GM18507 (cell line): ENCODE measurements at regions not wholly inside any gene's neighbourhood (a gene's known extent, or its start where the extent isn't known, plus 50 kb on each side); places are given as distances from the start of the nearest gene placed in this dataset.
"Not testable (repeated sequence)": the region's sequence is repeated elsewhere in the genome, so short reads cannot be mapped to it uniquely, and the experiment has no call there.

ENCODE experiments used
- DNase-seq: peaks from one replicate; pipeline ENCODE4 v3.0.0; 2011; ENCODE audit warnings: low read depth; ENCODE audit not compliant: insufficient read length; ENCODE audit errors: extremely low spot score
- FAIRE-seq: peaks from 2 replicates; lab custom pipeline; 2011; peaks lifted over from hg19 to GRCh38; lab: Jason Lieb, UNC

DNA sequence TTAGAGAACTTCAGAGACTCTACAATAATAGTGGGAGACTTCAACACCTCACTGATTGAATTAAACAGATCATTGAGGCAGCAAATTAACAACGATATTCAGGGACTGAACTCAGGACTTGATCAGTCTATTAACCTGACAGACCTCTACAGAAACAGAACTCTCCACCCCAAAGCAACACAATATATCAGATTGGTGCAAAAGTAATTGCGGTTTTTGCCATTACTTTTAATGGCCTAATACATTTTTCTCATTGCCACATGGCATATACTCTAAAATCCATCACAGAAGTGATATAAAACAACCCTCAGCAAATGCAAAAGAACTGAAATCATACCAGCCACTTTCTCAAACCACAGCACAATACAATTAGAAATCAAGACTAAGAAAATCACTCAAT, 298.1 kb upstream of the SGO1 start:
- FAIRE-seq = no peak
- DNase-seq = no peak

DNA sequence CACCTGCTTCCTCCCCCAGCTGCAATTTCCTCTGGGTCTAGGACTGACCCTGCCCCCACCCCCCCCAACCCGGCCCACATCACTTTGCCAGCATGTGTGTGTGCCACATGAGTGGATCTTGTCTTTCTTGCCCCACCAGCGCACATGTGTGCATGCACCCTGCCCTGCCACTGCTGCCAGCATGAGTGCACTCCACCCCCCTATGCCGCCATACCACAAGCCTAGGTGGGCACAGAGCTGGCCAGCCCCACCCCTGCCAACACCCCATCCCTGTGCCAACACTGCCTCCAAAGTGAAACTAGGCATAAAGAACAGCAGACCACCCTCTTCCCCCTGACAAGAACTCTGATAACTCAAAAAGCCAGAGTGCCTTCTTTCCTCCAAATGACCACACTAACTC, 296.3 kb upstream of the SGO1 start:
- FAIRE-seq (no peak), DNase-seq (no peak)

DNA sequence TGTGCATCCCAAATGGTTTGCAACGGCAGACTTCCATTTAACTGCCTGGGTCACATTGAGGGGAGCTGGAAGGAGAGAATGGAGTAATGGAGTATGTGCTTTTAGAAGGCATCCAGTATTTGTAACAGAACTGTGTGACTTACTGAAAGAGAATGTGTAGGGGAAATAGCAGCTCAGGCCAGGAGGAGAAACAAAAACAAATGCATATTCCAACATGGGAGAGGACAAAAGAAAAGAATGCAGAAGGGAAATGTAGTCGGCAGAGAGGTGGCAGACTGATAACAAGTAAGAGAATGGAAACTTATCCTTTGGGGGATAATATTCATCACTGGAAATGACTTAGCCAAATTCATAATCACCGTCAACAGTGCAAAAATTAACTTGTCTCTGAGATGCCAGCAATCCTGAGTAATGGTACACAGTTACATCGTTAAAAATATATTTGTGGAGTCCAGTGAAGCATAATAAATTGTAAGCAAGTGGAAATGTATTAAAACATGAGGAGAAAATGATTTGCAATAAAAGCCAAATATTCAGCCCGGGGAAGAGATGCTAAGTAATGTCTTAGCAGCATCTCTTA, 294.9 kb upstream of the SGO1 start:
- FAIRE-seq (no peak), DNase-seq (no peak)

DNA sequence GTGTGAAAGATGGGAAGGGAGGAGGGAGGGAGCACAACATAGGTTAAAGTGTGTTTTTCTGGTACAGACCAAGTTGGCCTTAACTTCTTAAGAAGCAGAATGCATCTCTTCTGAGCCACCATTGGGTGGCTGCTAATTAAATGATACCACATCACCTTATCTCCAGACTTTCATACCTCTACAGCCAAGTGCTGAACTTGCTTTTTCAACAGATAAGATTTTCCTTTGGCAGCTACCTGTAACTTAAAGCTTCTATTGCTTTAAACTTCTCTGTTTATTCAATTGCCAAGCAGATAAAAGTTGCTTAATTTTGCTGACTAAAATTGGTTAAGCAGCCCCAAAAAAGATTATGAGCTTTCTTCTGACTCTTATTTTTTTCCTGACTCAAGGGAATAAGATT, 292.4 kb upstream of the SGO1 start:
- no peak for FAIRE-seq

DNA sequence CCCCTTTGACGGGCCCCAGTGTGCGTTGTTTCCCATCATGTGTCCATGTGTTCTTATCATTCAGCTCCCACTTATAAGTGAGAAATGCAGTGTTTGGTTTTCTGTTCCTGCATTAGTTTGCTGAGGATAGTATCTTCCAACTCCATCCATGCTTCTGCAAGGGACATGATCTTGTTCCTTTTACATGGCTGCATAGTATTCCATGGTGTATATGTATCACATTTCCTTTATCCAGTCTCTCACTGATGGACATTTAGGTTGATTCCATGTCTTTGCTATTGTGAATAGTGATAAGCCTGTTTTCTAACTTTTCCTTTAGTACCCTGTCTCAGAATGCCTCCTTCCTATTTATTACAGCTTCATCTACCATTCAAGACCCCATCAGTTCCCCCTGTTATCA, 278.2 kb upstream of the SGO1 start:
- DNase-seq, FAIRE-seq: not testable (repeated sequence)

More for the DNA sequence above, 292.4 kb upstream of the SGO1 start:
- DNase-seq = no peak

DNA sequence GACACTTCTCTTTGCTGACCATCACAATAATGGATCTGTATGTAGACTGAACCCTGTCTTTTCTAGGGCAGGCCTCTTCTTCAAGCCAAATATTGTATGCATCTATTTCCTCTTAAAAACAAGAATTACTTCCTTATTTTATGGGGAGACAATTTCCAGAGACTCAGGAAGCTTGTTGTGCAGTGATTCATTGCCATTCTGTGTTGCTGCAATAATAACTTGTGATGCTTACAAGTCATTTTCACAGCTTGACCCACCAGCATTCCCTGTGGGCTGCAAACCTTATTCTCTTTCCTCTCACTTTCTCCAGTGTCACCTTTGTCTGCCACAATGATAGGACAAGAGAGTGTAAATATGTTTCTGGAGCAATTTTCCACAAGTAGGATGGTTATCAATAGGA, 276.7 kb upstream of the SGO1 start:
- FAIRE-seq (no peak), DNase-seq (no peak)

DNA sequence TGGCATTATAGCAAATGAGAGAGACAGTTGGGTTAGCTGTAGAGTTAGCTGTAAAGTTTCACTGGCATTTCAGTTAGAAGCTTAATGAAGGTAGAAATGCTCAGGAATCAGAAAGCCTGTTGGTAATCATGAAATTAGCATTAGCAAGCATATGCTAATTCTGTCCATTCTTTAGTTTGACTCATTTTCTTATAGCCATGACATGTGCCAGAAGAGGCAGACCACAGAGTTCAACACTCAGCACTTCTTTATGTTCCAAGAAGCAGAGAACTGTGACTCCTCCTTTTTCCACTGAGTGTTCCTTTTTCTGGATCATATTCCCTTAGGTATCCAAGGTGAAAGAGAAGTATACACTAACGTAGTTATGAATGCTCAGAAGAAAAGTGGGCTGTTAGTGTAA, 276.2 kb upstream of the SGO1 start:
- DNase-seq = no peak

DNA sequence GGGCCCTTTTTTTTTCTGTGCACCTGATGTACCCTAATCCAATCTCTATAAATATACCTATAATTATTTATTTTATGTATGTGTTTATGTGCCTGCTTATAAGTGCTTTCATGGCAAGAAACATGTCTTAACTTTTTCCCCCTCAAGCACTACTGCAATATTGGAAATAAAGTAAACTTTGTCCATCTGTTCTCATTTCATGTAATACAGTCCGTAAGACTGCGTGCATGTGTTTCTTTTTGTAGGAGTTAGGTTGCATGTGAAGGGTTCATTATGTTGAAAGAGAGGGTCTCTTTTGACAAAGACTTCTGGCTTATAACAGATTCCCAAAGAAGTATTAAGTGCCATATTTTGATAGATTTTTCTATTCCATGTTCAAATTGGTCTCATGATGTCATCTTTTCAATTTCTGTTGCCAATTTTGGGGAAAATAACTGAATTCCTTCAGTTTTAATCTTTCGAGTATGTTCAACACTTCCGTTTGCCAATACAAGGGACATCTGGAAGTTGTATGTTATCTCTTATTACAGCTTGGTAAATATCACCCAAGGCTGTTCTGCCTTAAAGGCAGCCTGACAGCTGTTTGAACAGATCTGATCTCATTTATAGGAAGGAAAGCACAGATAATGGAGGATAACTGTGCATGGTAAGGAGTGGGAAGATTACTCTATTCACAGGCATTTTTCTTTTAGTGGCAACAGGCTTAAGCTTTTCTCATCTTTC, 273.1 kb upstream of the SGO1 start:
- no peak for FAIRE-seq
- no peak for DNase-seq

More for the DNA sequence above, 276.2 kb upstream of the SGO1 start:
- FAIRE-seq = no peak

DNA sequence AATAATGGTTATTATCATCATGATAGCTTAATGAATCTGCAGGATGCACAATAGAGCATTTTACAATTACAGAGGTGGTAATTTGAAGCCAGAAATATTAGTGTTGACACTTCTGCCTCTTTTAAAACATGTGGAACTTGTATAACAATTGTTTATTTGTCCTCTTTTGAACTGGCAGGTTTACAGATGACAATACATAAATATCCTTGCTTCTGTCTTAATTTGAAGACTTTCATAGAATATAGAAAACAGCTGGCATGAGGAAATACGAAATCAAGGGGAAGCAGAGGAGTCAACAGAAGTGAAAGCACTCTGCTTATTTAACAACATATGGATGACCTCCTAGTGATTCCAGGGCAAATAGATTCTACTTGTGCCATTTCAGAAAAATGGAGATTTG, 270.5 kb upstream of the SGO1 start:
- DNase-seq (no peak), FAIRE-seq (no peak)

DNA sequence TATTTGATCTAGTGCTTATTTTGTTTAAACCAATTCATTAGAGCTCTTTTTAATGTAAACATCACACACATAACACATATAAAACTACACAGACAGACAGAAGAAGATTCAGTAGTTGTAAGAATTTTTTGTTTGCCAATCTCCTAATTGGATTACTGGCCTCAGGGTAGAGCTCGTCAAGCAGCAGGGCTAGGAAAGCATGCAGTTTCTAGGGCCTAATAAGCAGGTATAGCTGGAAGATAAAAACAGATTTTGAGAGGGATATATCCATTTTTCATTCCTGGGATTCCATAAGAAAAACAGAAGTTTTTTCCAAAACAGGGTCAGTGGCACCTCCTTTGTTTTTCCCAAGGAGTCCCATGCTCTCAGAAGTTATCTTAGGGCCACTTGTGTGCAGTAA, 265.2 kb upstream of the SGO1 start:
- no peak for FAIRE-seq
- no peak for DNase-seq

DNA sequence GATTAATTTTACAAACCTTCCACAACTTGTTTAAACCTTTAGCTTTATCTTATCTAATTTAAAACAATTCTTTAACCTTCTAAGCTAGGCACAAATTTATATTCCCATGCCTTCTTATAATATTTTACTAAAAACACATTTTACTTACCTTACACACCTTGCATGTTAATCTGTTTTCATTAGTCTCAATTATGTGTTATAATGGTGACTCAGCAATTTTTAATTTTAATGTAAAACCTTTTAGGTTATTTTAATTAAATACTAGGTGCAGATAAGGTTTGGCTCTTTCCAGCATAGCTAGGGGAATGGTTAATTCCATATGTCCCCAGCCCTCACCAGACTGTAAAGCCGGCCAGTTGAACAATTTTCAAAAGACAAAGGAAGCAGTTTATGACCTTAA, 264.6 kb upstream of the SGO1 start:
- DNase-seq (no peak), FAIRE-seq (no peak)

DNA sequence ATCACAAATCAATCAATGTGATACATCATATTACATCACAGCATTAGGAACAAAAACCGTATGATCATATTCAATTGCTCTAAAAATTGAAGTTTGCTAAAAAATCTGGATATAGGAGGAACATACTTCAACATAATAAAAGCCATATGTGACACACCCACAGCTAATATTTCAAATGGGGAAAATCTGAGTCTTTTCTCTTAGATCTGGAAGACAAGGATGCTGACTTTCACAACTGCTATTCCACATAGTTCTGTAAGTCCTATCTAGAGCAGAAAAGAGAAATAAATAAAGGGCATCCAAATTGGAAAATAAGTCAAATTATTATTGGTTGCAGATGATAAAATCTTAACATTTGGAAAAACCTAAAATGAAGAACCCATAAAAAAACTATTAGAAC, 256.8 kb upstream of the SGO1 start:
- no peak for FAIRE-seq

DNA sequence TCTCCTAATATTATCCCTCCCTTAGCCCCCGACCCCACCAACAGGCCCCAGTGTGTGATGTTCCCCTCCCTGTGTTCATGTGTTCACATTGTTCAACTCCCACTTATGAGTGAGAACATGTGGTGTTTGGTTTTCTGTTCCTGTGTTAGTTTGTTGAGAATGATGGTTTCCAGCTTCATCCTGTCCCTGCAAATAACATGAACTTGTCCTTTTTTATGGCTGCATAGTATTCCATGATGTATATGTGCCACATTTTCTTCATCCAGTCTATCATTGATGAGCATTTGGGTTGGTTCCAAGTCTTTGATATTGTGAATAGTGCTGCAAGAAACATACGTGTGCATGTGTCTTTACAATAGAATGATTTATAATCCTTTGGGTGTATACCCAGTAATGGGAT, 241.3 kb upstream of the SGO1 start:
- DNase-seq, FAIRE-seq: not testable (repeated sequence)

More for the DNA sequence above, 256.8 kb upstream of the SGO1 start:
- no peak for DNase-seq

DNA sequence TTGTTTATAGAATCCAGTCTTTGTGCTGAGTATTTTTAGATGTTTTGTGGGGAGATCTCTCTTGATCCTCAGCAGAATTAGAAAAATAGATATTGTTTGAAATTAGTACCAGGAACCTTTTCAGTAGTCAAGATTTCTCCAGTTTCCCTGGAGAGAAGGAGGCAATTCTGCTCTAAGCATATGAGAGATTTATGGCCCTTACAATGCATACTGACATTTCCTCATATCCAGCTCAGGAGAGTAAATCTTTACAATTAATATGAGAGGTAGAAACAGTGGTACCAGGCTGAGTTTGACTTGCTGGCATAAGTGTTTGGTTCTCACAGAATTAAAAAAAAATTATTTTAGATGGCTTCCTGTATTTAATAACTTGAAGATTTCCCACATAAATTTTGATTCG, 239.1 kb upstream of the SGO1 start:
- DNase-seq (no peak), FAIRE-seq (no peak)

DNA sequence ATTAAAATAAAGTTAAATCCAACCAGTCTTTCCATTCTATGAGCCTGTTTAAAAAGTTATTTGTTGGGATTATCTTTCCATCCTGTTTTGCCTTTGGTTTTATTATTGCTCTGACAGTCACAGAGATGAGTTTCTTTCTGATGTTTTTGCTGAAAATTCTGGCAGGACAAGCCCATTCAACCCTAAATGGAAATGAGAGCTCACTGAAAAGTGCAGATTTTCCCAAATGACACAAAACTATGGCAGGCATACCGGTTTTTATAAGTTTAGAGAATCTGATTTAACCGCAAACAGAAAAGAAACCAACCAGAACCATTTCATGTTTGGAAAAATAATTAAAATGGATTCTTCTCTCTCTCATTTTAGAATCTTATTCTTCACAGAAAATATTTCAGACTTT, 238.1 kb upstream of the SGO1 start:
- no peak for FAIRE-seq
- DNase-seq = no peak

DNA sequence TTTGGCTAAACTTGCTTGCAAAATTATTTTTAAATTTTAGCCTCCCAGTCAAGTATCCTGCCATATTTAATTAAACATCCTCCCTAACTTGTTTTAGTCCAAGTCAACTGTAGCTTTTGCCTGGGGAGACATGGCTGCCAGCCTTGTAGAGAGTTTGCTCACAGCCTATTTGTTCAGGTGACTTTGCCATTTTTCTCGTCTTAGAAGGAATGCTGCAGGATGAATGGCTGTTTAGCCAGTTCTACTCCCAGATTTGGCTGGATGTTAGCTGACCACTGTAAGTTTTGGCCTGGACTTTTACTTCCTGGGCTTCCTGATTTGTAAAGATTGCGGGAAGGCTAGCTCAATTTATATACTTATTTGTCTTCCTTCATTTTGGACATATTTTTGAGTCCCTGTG, 236.4 kb upstream of the SGO1 start:
- DNase-seq (no peak), FAIRE-seq (no peak)

DNA sequence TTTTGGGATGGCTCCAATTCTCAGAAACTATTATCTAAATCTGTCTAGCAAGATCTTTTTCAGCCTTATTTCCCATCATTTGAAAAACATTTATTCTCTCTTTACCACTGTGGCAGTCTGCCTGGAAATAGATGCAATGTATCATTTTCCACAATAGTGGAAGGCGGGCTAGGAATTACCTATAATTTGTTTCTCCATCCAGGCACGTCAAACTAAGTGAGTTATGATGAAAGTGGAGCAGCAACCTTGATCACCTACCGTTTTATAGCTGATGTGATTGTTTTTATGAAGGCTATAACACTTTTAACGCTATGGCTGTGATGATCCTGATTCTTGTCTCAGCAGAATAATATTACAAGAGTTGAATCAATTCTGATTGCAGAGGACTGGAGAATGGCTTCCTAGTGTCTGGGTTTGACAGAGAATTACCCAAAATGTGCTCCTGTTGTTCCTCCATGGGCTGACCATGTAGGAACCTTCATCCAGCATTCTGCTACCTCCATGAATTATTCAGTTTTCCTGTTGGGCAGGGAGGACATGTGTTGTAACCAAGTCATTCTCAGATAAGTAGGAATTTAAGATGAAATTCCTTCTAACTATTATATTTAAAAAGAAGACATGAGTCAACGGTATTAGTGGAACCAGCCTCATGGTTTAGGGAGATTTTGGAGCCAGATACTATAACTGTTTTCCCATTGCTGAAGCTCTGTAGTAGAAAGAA, 231.5 kb upstream of the SGO1 start:
- DNase-seq (no peak), FAIRE-seq (no peak)

DNA sequence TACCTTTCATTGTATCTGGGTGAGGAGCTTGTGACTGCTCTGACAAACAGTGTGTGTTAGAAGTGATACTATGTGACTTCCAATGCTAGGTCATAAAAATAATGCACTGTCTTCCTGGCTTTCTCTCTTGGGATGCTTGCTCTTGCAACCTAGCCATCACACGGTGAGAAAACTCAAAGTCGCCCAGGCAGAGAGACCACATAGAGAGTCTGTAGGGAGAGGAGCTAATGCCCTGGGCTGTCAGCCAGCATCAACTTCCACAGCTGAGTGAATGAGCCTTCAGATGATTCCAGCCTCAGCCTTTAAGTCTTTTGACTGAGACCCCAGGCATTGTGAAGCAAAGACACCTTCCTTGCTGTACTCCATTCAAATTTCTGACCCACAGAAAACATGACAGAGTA, 220.6 kb upstream of the SGO1 start:
- FAIRE-seq = no peak
- no peak for DNase-seq

DNA sequence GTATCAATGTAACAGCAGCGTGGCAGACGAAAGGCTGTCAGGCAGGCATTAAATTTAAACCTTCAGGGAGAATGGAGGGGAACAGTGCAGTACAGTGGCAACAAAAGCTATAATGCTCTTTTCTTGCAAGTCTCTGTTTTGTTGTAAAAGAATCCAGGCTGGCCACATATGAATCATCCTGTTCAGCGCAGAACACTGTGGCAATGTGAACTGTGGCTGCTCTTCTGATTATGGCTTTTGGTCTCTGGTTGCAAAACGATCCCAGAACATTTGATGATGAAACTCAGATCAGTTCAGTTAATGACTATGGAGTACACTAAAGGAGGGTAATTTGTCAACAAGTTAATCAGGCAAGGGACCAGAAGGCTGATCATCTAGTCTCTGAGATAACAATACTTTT, 219.7 kb upstream of the SGO1 start:
- DNase-seq = no peak
- FAIRE-seq = no peak

DNA sequence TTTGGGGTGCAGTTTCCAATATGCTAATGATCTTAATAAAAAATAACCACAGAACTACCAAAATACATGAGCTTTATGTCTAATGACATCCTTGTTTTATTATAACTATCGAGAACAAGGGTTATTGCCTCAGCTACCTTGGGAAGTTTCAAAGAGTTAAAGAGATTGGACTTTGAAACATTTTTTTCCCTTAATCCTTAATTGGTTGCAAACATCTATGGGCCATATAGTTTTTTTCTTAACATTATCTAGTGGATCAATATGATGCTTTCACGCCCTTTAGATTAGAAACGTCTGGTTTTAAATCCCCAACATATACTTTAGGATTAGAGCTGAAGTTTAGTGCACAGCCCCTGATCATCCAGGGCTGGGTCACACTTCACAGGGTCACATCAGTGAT, 219.2 kb upstream of the SGO1 start:
- DNase-seq (no peak), FAIRE-seq (no peak)

DNA sequence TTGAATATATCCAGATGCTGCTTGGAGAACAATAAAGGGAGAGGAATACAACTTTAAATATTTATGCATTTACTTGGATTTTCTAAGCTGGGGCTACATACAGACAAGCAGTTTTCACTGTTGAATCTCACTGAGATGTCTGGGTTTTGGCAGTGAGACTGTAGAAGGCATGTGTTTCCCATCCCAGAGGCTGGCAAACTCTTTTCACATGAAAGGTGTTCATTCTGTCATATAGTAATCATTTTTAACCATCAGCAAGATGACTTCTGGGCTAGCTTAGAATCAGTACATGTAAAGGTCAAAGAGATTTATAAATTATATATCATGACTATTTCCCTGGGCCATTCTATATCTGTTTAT, 218.7 kb upstream of the SGO1 start:
- FAIRE-seq (no peak), DNase-seq (no peak)
